NOMO-1 (cell line): ENCODE measurements at regions not wholly inside any gene's neighbourhood (a gene's known extent, or its start where the extent isn't known, plus 50 kb on each side); places are given as distances from the start of the nearest gene placed in this dataset.
A peak's percentile ranks its signal among the peaks of the same experiment; 100 is the strongest.
"Not testable (repeated sequence)": the region's sequence is repeated elsewhere in the genome, so short reads cannot be mapped to it uniquely, and the experiment has no call there.

Source experiments
- DNase-seq, 2 experiments: peaks; one replicate each; lab custom pipeline; 2025; ENCODE audit not compliant: unreplicated experiment in 2 of 2; lab: John Stamatoyannopoulos, UW

GRCh38 chr14:89573399-89573657 lies 156.3 kb upstream of the FOXN3 start:
- DNase-seq, result no peak

DNA sequence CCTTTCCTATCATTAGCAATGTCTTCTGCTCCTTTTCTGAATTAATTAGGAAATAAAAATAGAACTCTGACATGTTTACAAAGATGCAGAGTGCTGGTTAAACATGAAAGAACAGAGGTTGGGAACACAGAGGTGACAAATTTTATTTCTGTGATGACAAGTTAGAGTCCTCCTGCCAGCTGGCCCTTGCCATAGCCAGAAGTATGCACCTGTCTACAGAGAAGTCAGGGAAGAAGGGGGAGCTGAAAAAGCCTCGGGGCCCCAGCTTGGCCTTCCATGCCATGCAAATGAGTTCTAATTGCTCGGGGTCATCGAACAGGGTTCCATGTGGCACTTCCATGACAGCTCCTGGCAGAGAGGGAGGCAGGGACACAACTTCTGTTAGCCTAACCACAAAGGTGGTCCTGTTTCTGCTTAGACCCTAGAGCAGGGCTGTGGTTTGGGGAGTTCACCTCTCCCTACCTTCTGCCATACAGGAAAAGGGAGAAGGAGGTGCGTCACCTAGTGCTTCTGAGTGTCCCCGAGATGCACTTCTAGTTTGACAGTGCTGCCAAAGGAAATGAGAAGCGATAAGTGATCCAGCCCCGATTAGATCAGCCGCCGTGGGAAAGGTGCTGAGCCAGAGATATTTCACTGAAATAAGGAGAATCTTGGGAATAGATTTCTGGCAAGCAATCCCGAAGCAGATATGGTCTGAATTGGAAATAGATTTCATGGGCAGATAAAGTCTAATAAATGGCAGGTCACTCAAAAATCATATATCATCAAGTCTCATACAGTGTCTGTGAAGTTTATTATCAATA lies 155.8 kb upstream of the FOXN3 start:
- DNase-seq, result no peak

GRCh38 chr14:89571491-89571890 lies 154.5 kb upstream of the FOXN3 start:
- no peak for DNase-seq

DNA sequence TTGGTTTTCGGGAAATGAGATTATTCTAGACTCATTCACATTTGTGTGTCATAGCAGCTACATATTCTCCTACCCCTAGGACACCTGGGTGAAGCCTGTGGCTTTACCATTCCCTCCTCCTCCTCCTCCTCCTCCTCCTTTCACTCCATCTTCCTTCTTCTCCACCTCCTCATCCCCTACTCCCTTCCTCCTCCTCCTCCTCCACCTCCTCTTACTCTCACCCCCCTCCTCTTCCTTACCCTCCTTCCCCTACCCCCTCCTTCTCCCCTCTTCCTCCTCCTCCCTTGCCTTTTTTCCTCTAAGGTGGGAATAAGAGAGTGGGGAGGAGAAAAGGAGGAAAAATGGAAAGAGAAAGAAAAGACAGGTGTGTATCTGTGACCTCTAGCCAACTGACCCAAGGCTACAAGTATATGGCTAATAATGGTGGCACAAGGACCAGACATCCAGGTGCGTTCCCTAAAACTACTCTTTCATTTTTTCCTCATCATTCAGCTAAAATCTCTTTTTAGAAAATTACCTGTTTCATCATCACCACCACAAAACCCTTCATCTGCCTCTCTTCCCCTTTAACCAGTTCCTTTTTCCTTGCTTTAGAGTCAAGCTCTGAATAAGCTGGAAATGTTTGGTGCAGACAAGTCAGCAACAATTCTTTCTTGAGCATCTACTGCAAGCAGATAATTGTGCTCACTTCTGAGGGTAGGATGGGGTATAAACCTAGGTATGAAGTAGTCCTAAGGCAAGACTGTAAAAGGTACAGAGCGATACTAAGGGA lies 149.8 kb upstream of the FOXN3 start:
- peak; percentile 51 to 77 for DNase-seq

DNA sequence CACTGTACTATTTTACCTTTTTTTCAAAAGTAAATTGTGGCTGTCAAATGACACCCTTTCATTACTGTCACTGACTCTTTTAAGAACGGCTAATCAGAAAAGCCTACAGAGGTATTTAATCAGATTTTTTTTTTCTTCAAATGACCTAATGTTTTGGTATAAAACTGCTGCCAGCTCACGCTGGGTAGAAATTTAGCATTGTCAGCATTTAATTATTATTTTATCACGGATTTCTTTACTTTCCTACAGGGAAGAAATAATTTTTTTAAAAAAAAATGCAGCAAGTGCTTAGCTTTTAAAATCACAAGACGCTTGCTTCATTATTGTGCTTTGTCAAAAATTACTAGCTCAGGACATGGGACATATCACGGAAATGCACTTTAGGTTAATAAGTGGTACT lies 149.1 kb upstream of the FOXN3 start:
- DNase-seq, result no peak

DNA sequence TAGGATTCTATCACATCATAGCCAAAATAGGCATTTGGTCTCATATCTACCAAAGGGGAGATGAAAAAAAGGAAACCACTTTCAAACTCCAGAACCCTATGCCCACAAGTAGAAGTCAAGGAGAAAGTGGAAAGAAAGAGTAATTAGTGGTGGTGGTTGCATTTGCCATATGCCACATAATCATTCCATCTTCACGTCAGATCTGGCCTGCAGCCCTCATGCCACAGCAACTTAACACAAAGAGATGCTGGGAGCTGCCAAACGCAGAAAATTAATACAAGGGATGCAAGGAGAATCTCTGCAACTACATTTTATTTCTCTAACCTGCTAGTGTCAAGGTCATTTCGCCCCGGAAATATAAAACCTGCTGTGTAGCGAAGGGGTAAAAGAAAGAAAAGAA lies 148.6 kb upstream of the FOXN3 start:
- no peak for DNase-seq

GRCh38 chr14:89564989-89565388 lies 148.0 kb upstream of the FOXN3 start:
- peak in 1 of 2 experiments; percentile 29 for DNase-seq

- DNase-seq, result peak; percentile 66 to 88
Observed at GRCh38 chr14:89564286-89564957, 147.4 kb upstream of the FOXN3 start.

- no peak for DNase-seq
Observed at GRCh38 chr14:89563471-89563870, 146.4 kb upstream of the FOXN3 start.

GRCh38 chr14:89551955-89552354 lies 134.9 kb upstream of the FOXN3 start:
- DNase-seq, result no peak

GRCh38 chr14:89551432-89551831 lies 134.4 kb upstream of the FOXN3 start:
- no peak for DNase-seq

DNA sequence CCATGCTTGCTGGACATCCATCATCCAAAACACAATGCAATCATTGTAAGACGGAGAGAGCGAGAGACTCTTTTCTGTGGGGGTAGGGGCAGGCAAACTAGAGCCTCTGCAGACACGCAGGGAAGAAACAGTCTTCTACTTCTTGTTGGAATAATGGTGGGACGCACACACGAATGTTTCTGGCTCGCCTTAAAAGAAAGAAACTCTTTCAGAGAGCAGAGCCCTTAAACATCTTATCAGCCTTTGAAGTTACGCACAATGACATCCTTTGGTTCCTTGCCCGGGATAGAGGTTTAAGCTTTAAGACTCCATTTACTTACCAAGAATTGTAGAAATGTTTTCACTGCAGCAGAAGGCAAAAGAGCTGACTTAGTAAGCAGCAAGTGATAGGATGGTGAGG lies 133.8 kb upstream of the FOXN3 start:
- no peak for DNase-seq

- no peak for DNase-seq
Observed at GRCh38 chr14:89549381-89550125, 132.5 kb upstream of the FOXN3 start.

GRCh38 chr14:89547047-89547446 lies 130.0 kb upstream of the FOXN3 start:
- DNase-seq, result not testable (repeated sequence)

DNA sequence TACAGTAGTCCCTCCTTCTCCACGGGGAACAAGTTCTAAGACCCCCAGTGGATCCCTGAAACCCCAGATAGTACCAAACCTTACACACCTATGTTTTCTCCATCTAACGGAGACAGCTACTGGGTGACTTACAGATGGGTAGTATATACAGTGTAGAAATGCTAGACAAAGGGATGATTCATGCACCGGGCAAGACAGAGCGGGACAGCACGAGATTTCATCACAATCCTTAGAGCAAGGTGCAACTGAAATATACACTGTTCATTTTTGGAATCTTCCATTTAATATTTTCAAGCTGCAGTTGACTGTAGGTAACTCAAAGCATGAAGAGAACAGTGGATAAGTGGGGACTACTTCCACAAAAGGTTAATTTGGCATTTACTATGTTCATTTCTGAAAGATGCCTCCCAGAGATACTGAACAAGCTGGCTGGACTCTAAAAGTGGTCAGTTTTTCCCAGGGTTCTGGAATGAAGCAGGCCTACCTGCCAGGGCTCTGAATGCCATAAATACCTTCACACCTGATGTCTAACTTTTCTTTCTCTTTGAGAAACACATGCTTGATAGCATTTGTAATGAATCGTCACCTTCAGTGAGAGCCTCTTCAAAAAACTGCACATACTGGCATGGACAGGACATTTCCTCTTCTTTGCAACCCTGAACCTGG lies 127.7 kb upstream of the FOXN3 start:
- DNase-seq, result peak in 1 of 2 experiments; percentile 7

DNA sequence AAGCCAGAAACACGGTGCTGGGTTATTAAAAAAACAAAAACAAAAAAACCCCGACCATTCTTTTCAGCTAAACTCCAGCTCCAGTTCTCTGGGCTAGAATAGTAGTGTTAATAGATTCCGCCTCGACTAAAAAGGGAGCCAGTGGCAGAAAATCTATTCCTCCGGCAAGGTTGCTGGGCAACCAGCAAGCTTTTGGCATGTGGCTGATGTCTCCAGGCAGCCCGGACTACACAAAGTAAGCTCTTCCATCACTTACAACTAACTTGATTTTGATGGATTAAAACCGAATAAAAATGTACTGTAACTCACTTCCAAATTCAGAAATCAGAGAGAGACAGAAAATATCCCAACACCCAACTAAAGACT lies 126.4 kb upstream of the FOXN3 start:
- no peak for DNase-seq

GRCh38 chr14:89542786-89543424 lies 125.9 kb upstream of the FOXN3 start:
- DNase-seq, result no peak

DNA sequence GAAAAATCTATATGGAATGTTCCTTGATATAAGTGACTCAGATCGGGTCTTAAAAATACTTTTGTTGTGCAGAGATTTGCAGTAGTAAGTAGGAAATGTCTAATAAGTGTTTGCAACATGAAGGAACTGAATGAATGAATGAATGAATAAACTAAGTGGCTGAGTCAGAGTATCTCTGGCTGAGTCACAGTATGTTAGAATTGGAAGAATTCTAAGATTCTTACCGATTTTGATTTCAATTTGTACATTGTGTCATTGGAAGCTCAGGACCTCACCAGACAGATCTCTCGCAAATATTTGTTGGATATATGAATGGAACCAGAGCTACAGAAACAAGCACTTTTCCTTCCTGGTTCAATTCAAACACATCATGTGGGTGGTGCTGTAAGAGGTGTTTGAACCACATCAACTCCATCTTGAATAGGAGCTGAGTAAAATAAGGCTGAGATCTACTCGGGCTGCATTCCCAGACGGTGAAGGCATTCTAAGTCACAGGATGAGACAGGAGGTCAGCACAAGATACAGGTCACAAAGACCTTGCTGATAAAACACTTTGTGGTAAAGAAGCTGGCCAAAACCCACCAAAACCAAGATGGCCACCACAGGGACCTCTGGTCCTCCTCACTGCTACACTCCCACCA lies 123.9 kb upstream of the FOXN3 start:
- no peak for DNase-seq

- no peak for DNase-seq
Observed at GRCh38 chr14:89540009-89540829, 123.2 kb upstream of the FOXN3 start.
